Endodermal cell (in vitro differentiated cells): ENCODE measurements at regions not wholly inside any gene's neighbourhood (a gene's known extent, or its start where the extent isn't known, plus 50 kb on each side); places are given as distances from the start of the nearest gene placed in this dataset.
"Not testable (repeated sequence)": the region's sequence is repeated elsewhere in the genome, so short reads cannot be mapped to it uniquely, and the experiment has no call there.

Experiments
- DNase-seq: peaks from one replicate; pipeline ENCODE4 v3.0.0-alpha.2; 2017
- H3K27ac ChIP-seq: 2 replicates; pipeline ENCODE4 v1.5.1; 2013; ENCODE audit warnings: mild to moderate bottlenecking, low read depth, low read length, moderate library complexity
- H3K27me3 ChIP-seq: 2 replicates; pipeline ENCODE4 v1.6.1; 2013; ENCODE audit warnings: mild to moderate bottlenecking, low read length, moderate library complexity; ENCODE audit not compliant: insufficient read depth, control insufficient read depth, poor library complexity, severe bottlenecking
- H3K36me3 ChIP-seq: 2 replicates; pipeline ENCODE4 v1.7.0; 2013; ENCODE audit warnings: mild to moderate bottlenecking, low read length, moderate library complexity; ENCODE audit not compliant: control insufficient read depth, insufficient read depth
- H3K4me1 ChIP-seq: one replicate; pipeline ENCODE4 v1.7.0; 2013; ENCODE audit warnings: low read length; ENCODE audit not compliant: control insufficient read depth, insufficient read depth
- H3K4me3 ChIP-seq: 2 replicates; pipeline ENCODE4 v1.5.1; 2013; ENCODE audit warnings: mild to moderate bottlenecking, low read length, moderate library complexity
- H3K9ac ChIP-seq: 2 replicates; pipeline ENCODE4 v1.6.1; 2013; ENCODE audit warnings: mild to moderate bottlenecking, low read length, moderate library complexity; ENCODE audit not compliant: poor library complexity, severe bottlenecking; ENCODE audit errors: extremely low read depth
- H3K9me3 ChIP-seq: 2 replicates; pipeline ENCODE4 v1.6.1; 2013; ENCODE audit warnings: mild to moderate bottlenecking, low read length, moderate library complexity; ENCODE audit not compliant: control insufficient read depth
- H3K27ac Mint-ChIP-seq: 2 replicates; pipeline ENCODE4 v1.8.0; 2020; ENCODE audit warnings: mixed read lengths
- H3K27me3 Mint-ChIP-seq: 2 replicates; pipeline ENCODE4 v1.8.0; 2021; ENCODE audit warnings: mild to moderate bottlenecking, mixed read lengths; ENCODE audit not compliant: insufficient read depth
- H3K36me3 Mint-ChIP-seq: 2 replicates; pipeline ENCODE4 v1.8.0; 2020; ENCODE audit warnings: low read depth, mixed read lengths
- H3K4me1 Mint-ChIP-seq: 2 replicates; pipeline ENCODE4 v1.8.0; 2020; ENCODE audit warnings: mixed read lengths
- H3K4me3 Mint-ChIP-seq: 2 replicates; pipeline ENCODE4 v1.8.0; 2020; ENCODE audit warnings: mild to moderate bottlenecking, moderate library complexity, mixed read lengths
- H3K9me3 Mint-ChIP-seq: 2 replicates; pipeline ENCODE4 v1.8.0; 2020; ENCODE audit warnings: mild to moderate bottlenecking, mixed read lengths
- WGBS, 2 experiments: methylation state at CpG; one replicate each; pipeline versions ENCODE4 v1.1.5 to v1.1.7; 2013; ENCODE audit warnings: missing lambda C conversion rate in 2 of 2, mixed read lengths in 1 of 2; ENCODE audit not compliant: insufficient coverage in 1 of 2, insufficient read length in 1 of 2; 5-methylcytosine and 5-hydroxymethylcytosine counted together
- TF ChIP-seq, protein P1 (sequence below): fragments of 200-600 bp; sonication (generic); conservative IDR thresholded peaks from 2 replicates; pipeline ENCODE4 v1.5.0; 2021; ENCODE audit warnings: antibody characterized with exemption, mild to moderate bottlenecking

DNA sequence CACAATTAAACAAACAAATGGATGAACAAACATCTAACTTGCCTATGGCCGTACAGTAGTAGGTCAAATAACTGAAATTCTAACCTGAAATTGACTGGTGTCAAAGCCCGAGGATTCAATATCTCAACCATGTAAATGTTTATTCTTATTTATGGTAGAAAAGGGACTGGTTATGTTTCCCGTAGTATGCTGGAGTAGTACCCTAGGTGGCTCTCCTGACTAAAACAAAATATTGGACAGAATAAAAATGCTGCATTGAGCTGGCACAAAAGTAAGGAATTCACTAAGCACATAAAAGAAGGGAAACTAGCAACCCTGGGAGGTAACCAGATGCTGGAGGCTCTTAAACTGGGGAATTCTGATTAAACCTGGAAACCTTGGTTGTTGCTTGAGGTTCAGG, 117.1 kb upstream of the PREP start:
- Histone ChIP-seq H3K4me3 (no peak overlapping the region), H3K27me3 (peaks cover 7% of the 10 kb centered on the region), H3K4me1 (no peaks in the 10 kb centered on the region), H3K9me3 (peaks cover 7% of the 10 kb centered on the region), H3K27ac (no peak overlapping the region), H3K9ac (no peak overlapping the region), H3K36me3 (no peaks in the 10 kb centered on the region)
- no peak for DNase-seq
- TF ChIP-seq, protein P1, sequence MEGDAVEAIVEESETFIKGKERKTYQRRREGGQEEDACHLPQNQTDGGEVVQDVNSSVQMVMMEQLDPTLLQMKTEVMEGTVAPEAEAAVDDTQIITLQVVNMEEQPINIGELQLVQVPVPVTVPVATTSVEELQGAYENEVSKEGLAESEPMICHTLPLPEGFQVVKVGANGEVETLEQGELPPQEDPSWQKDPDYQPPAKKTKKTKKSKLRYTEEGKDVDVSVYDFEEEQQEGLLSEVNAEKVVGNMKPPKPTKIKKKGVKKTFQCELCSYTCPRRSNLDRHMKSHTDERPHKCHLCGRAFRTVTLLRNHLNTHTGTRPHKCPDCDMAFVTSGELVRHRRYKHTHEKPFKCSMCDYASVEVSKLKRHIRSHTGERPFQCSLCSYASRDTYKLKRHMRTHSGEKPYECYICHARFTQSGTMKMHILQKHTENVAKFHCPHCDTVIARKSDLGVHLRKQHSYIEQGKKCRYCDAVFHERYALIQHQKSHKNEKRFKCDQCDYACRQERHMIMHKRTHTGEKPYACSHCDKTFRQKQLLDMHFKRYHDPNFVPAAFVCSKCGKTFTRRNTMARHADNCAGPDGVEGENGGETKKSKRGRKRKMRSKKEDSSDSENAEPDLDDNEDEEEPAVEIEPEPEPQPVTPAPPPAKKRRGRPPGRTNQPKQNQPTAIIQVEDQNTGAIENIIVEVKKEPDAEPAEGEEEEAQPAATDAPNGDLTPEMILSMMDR = no peak
- WGBS, 2 experiments = 92 to 99% methylated on average over 2 to 3 of the region's 3 CpGs
- peaks cover 18% of the 10 kb centered on the region for H3K4me1 Mint-ChIP-seq
- H3K27me3 Mint-ChIP-seq = no peaks in the 10 kb centered on the region
- no peak overlapping the region for H3K27ac Mint-ChIP-seq
- H3K9me3 Mint-ChIP-seq = peaks cover 3% of the 10 kb centered on the region
- H3K36me3 Mint-ChIP-seq = no peaks in the 10 kb centered on the region
- H3K4me3 Mint-ChIP-seq = no peak overlapping the region

DNA sequence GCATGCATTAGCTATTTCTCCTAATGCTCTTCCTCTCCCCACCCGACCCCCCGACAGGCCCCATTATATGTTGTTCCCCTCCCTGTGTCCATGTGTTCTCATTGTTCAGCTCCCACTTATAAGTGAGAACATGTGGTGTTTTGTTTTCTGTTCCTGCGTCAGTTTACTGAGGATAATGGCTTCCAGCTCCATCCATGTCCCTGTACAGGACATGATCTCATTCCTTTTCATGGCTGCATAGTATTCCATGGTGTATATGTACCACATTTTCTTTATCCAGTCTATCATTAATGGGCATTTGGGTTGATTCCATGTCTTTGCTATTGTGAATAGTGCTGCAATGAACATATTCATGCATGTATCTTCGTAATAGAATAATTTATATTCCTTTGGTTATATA, 116.1 kb upstream of the PREP start:
- not testable (repeated sequence) for H3K27ac Mint-ChIP-seq, H3K4me3 Mint-ChIP-seq, H3K9me3 ChIP-seq, H3K4me3 ChIP-seq, H3K27me3 ChIP-seq, H3K9me3 Mint-ChIP-seq, H3K36me3 ChIP-seq, DNase-seq, H3K4me1 ChIP-seq, H3K27me3 Mint-ChIP-seq, H3K36me3 Mint-ChIP-seq, H3K27ac ChIP-seq, H3K9ac ChIP-seq
- H3K4me1 Mint-ChIP-seq = peaks cover 18% of the 10 kb centered on the region
- 94 to 100% methylated on average over 1 to 3 of the region's 4 CpGs for WGBS, 2 experiments

DNA sequence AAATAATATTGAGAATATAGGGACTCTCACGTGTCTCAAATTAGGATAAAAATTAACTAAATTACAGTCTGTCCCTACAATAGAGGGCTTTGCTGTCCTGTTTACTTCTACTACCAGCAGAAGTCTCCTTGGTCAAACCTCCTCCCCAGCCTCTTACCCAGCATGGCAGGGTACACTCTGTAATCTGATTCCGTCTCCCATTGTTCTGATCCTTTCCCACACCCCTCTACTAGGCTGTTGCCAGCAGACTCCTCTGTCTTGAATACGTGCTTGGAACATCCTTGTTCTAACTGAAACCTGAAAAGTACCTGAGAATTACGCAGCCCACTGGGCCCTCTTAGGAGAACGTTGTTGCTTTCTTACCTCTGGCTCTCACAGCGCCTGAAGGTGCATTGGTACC, 112.2 kb upstream of the PREP start:
- Histone ChIP-seq H3K36me3 (no peaks in the 10 kb centered on the region), H3K27me3 (peaks cover 4% of the 10 kb centered on the region), H3K9ac (no peak overlapping the region), H3K4me1 (no peaks in the 10 kb centered on the region), H3K9me3 (peaks cover 7% of the 10 kb centered on the region), H3K4me3 (no peak overlapping the region), H3K27ac (no peak overlapping the region)
- peaks cover 3% of the 10 kb centered on the region for H3K9me3 Mint-ChIP-seq
- TF ChIP-seq, protein P1 = no peak
- H3K4me3 Mint-ChIP-seq = no peak overlapping the region
- peak; percentile 49 for DNase-seq
- H3K27ac Mint-ChIP-seq = no peak overlapping the region
- H3K4me1 Mint-ChIP-seq = peaks cover 7% of the 10 kb centered on the region
- no peaks in the 10 kb centered on the region for H3K27me3 Mint-ChIP-seq
- no peaks in the 10 kb centered on the region for H3K36me3 Mint-ChIP-seq
- 57 to 82% methylated on average over 5 to 6 of the region's 6 CpGs for WGBS, 2 experiments

DNA sequence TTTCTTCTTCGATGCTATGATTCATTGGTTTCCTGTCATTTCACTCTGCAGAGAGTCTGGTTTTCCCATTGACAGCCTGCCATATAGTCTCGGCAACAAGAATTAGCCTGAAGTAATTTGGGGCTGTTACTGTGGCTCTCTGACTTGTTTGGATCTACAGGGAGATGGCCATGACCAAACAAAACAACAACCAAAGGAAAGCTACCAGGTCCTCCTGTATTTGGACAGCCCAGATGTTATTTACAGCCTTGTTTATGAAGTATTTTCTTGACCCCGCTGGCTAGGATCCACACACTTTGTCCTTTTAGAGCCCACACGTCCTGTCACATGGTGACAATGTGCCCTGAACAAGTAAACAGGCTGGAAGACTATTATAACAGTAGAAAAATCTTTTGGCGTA, 111.4 kb upstream of the PREP start:
- Histone ChIP-seq H3K36me3 (no peaks in the 10 kb centered on the region), H3K9ac (no peak overlapping the region), H3K4me3 (no peak overlapping the region), H3K27ac (no peak overlapping the region), H3K27me3 (peaks cover 4% of the 10 kb centered on the region), H3K4me1 (no peaks in the 10 kb centered on the region), H3K9me3 (peaks cover 7% of the 10 kb centered on the region)
- Mint-ChIP-seq H3K36me3 (no peaks in the 10 kb centered on the region), H3K4me1 (peaks cover 8% of the 10 kb centered on the region), H3K27ac (no peak overlapping the region), H3K27me3 (no peaks in the 10 kb centered on the region), H3K9me3 (peaks cover 3% of the 10 kb centered on the region), H3K4me3 (no peak overlapping the region)
- 92 to 96% methylated on average over 5 of the region's 5 CpGs for WGBS, 2 experiments
- TF ChIP-seq, protein P1 = no peak
- DNase-seq = no peak
